ENCODE measurements at regions not wholly inside any gene's neighbourhood (a gene's known extent, or its start where the extent isn't known, plus 50 kb on each side); places are given as distances from the start of the nearest gene placed in this dataset.

Small RNA genes in the stretch of these regions (small RNA-seq; reads per million reads assigned to genes)
- 0 reads per million in 2 experiments for gene AC128716.1
